ENCODE measurements at regions not wholly inside any gene's neighbourhood (a gene's known extent, or its start where the extent isn't known, plus 50 kb on each side); places are given as distances from the start of the nearest gene placed in this dataset.

GRCh38 chr13:73317140-73317539 is 258.3 kb downstream of the KLF5 start:
- TF ChIP-seq CTCF (IDR thresholded peaks at IDR 0.05; ENCODE audit: poor library complexity, severe bottlenecking), result no peak
- DNase-seq (ENCODE audit: low spot score), result no peak
- no peak for ATAC-seq (ENCODE audit: low read depth)
- Histone ChIP-seq H3K36me3 (ENCODE audit: low read depth) (no peaks in the 10 kb centered on the region), H3K9me3 (ENCODE audit: severe bottlenecking) (no peaks in the 10 kb centered on the region), H3K4me3 (ENCODE audit: severe bottlenecking) (no peak overlapping the region), H3K4me1 (ENCODE audit: insufficient read depth, poor library complexity, severe bottlenecking) (no peaks in the 10 kb centered on the region), H3K27ac (ENCODE audit: poor library complexity, severe bottlenecking) (no peak overlapping the region), H3K27me3 (ENCODE audit: insufficient read depth, poor library complexity, severe bottlenecking) (no peaks in the 10 kb centered on the region)

DNA sequence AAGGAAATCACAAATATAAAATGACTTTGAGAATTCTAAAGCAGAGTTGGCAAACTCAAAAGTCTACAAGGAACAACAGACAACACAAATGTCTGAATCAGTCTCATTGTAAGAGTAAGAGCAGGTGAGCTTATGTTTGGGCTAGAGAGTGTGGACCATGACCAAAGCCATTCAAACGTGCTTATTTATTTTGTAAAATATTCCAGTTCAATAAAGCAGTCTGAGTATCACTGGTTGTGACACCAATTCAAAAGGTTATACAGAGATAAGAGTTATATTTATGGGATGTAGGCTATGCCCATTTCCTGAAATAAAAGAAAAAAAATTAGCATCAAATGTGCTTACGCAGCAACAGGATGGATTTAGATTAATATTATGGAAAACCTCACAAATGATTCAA is 251.6 kb downstream of the KLF5 start:
- no peak overlapping the region for H3K4me3 ChIP-seq (ENCODE audit: severe bottlenecking)
- ATAC-seq (ENCODE audit: low read depth), result no peak
- H3K4me1 ChIP-seq (ENCODE audit: insufficient read depth, poor library complexity, severe bottlenecking), result no peaks in the 10 kb centered on the region
- no peaks in the 10 kb centered on the region for H3K36me3 ChIP-seq (ENCODE audit: low read depth)
- H3K27me3 ChIP-seq (ENCODE audit: insufficient read depth, poor library complexity, severe bottlenecking), result no peaks in the 10 kb centered on the region
- TF ChIP-seq CTCF (IDR thresholded peaks at IDR 0.05; ENCODE audit: poor library complexity, severe bottlenecking), result no peak
- no peak overlapping the region for H3K27ac ChIP-seq (ENCODE audit: poor library complexity, severe bottlenecking)
- DNase-seq (ENCODE audit: low spot score), result no peak
- H3K9me3 ChIP-seq (ENCODE audit: severe bottlenecking), result no peaks in the 10 kb centered on the region

GRCh38 chr13:73307481-73307880 is 248.7 kb downstream of the KLF5 start:
- TF ChIP-seq CTCF (IDR thresholded peaks at IDR 0.05; ENCODE audit: poor library complexity, severe bottlenecking), result no peak
- DNase-seq (ENCODE audit: low spot score), result no peak
- H3K4me3 ChIP-seq (ENCODE audit: severe bottlenecking), result no peak overlapping the region

GRCh38 chr13:73306688-73307087 is 247.9 kb downstream of the KLF5 start:
- Histone ChIP-seq H3K4me3 (ENCODE audit: severe bottlenecking) (no peak overlapping the region), H3K27me3 (ENCODE audit: insufficient read depth, poor library complexity, severe bottlenecking) (no peaks in the 10 kb centered on the region), H3K9me3 (ENCODE audit: severe bottlenecking) (no peaks in the 10 kb centered on the region), H3K36me3 (ENCODE audit: low read depth) (no peaks in the 10 kb centered on the region), H3K27ac (ENCODE audit: poor library complexity, severe bottlenecking) (no peak overlapping the region), H3K4me1 (ENCODE audit: insufficient read depth, poor library complexity, severe bottlenecking) (peaks cover 14% of the 10 kb centered on the region)
- DNase-seq (ENCODE audit: low spot score) (no peak), ATAC-seq (ENCODE audit: low read depth) (no peak)
- no peak for TF ChIP-seq CTCF (IDR thresholded peaks at IDR 0.05; ENCODE audit: poor library complexity, severe bottlenecking)

More at GRCh38 chr13:73307481-73307880, 248.7 kb downstream of the KLF5 start:
- H3K4me1 ChIP-seq (ENCODE audit: insufficient read depth, poor library complexity, severe bottlenecking), result peaks cover 14% of the 10 kb centered on the region
- H3K9me3 ChIP-seq (ENCODE audit: severe bottlenecking), result no peaks in the 10 kb centered on the region
- H3K36me3 ChIP-seq (ENCODE audit: low read depth), result no peaks in the 10 kb centered on the region
- no peaks in the 10 kb centered on the region for H3K27me3 ChIP-seq (ENCODE audit: insufficient read depth, poor library complexity, severe bottlenecking)
- H3K27ac ChIP-seq (ENCODE audit: poor library complexity, severe bottlenecking), result no peak overlapping the region
- ATAC-seq (ENCODE audit: low read depth), result no peak

GRCh38 chr13:73304442-73304841 is 245.6 kb downstream of the KLF5 start:
- peaks cover 14% of the 10 kb centered on the region for H3K4me1 ChIP-seq (ENCODE audit: insufficient read depth, poor library complexity, severe bottlenecking)
- ATAC-seq (ENCODE audit: low read depth) (no peak), DNase-seq (ENCODE audit: low spot score) (no peak)
- H3K27ac ChIP-seq (ENCODE audit: poor library complexity, severe bottlenecking), result peak overlapping the region; percentile 70
- H3K36me3 ChIP-seq (ENCODE audit: low read depth), result no peaks in the 10 kb centered on the region
- H3K9me3 ChIP-seq (ENCODE audit: severe bottlenecking), result no peaks in the 10 kb centered on the region
- no peak for TF ChIP-seq CTCF (IDR thresholded peaks at IDR 0.05; ENCODE audit: poor library complexity, severe bottlenecking)
- no peak overlapping the region for H3K4me3 ChIP-seq (ENCODE audit: severe bottlenecking)
- H3K27me3 ChIP-seq (ENCODE audit: insufficient read depth, poor library complexity, severe bottlenecking), result no peaks in the 10 kb centered on the region
